AG10803 (cell line): ENCODE measurements at regions not wholly inside any gene's neighbourhood (a gene's known extent, or its start where the extent isn't known, plus 50 kb on each side); places are given as distances from the start of the nearest gene placed in this dataset.
A peak's percentile ranks its signal among the peaks of the same experiment; 100 is the strongest.

ENCODE experiments used
- DNase-seq: peaks from one replicate; pipeline ENCODE4 v3.0.0; 2010; ENCODE audit warnings: low read depth
- H3K4me3 ChIP-seq: 2 replicates; pipeline ENCODE4 v1.5.1; 2011; ENCODE audit warnings: mild to moderate bottlenecking, low read length, control low read depth
- TF ChIP-seq, protein P1 (sequence below): conservative IDR thresholded peaks from 2 replicates; pipeline ENCODE4 v1.5.1; 2011; ENCODE audit warnings: mild to moderate bottlenecking, low read length, control low read depth, inconsistent platforms

DNA sequence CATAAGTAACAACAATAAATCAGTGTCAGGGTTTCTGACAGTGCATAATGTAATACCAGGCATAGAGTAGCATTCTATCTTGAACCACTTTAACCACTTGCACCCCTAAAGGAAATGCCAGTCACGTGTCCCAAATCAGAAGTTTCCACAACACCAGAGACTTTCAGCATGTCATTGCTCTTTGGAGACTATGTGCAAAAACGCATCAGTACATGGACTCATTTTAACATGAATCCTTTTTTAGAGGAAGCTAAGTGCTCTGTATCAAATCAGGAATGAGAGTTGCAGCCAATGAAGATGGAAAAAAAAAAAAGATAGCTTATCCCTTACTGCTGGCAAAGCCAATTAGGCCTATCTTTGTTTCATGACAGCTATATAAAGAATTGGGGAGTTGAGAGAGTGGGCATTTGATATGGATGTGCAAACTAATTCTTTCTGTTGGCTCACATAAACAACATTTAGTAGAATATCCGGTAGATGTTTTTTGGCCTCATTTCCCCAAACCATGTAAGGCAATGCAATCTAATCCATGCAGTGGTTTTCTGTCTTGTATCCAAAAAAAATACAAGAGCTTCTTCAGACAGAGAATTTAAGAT lies 353.1 kb downstream of the IRS1 start:
- TF ChIP-seq, protein P1, sequence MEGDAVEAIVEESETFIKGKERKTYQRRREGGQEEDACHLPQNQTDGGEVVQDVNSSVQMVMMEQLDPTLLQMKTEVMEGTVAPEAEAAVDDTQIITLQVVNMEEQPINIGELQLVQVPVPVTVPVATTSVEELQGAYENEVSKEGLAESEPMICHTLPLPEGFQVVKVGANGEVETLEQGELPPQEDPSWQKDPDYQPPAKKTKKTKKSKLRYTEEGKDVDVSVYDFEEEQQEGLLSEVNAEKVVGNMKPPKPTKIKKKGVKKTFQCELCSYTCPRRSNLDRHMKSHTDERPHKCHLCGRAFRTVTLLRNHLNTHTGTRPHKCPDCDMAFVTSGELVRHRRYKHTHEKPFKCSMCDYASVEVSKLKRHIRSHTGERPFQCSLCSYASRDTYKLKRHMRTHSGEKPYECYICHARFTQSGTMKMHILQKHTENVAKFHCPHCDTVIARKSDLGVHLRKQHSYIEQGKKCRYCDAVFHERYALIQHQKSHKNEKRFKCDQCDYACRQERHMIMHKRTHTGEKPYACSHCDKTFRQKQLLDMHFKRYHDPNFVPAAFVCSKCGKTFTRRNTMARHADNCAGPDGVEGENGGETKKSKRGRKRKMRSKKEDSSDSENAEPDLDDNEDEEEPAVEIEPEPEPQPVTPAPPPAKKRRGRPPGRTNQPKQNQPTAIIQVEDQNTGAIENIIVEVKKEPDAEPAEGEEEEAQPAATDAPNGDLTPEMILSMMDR: no peak
- no peak overlapping the region for H3K4me3 ChIP-seq
- peak; percentile 62 for DNase-seq

GRCh38 chr2:226445216-226445861 lies 354.3 kb downstream of the IRS1 start:
- no peak overlapping the region for H3K4me3 ChIP-seq
- no peak for DNase-seq
- TF ChIP-seq, protein P1: no peak

DNA sequence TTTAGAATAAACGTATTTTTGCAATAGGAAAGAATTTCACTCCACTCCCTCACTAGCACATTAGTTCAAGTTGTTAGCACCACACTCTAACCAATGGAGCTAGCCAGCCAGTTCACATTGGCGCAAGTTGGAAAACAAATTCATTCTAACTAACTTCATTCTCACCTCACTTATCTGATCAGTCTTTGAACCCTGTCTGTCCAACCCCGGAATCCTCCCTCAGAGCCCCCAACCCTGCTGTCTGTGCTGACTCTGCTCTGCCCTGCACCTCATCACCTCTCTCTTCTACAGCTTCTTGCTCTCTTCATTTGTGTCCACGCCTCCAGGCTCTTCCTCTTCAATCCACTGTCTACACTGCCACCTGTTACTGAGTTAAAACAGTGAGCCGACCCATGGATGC lies 356.5 kb downstream of the IRS1 start:
- H3K4me3 ChIP-seq: no peak overlapping the region
- no peak for DNase-seq
- TF ChIP-seq, protein P1: no peak

DNA sequence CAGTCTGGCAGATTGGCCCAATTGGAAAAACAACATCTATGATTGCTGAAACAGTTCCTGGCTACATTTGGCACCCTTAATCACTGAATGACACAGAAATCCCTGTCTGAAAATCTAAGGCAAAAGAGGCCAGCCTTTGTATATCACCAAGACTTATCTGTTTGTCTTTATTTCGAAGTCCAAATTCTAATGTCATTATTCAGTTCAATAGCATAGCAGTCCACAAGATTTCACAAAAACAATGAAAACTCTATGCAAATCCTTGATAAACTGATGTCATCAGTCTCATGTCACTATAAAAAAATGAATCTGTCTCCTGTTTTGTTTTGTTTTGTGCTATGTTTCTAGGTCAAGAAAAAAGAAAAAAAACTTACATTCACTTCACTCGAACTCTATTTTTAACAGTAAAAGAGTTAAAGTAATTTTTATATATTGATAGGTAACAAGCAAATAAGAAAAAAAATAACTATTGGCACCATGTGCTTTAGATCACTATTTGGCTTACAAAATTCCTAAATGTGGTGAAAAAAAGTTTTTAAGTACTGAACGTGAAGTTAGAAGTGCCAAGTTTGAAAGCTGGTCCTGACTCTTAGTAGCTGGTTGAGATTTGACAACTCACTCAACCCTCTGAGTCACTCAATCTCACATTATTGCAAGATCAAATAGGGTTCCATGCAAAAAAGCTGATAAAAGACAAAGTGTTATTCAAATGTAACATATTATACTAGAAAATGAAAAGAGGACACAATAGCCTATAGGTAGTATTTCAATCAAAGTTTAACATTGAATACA lies 359.3 kb downstream of the IRS1 start:
- peak; percentile 82 for DNase-seq
- no peak overlapping the region for H3K4me3 ChIP-seq
- TF ChIP-seq, protein P1: no peak

GRCh38 chr2:226439337-226439736 lies 360.3 kb downstream of the IRS1 start:
- no peak for DNase-seq
- TF ChIP-seq, protein P1: no peak
- H3K4me3 ChIP-seq: no peak overlapping the region

DNA sequence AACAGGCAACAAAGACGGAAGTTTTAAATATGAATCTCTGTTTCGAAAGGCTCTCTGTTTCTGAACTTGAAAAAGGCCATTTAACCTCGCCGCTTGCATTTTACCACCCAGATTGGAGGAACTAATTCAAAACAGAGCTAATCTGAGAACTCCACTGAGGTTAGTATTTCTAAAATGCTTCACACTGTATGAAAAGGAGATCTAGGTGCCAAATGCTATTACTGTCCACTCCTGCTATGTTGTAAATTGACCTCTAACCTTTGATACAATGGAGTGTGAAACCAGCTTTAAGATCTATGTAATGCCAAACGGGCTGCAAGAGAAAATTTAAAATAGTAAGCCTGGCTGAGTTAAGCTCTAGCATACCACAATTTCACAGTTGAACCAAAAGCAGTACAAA lies 364.5 kb downstream of the IRS1 start:
- no peak overlapping the region for H3K4me3 ChIP-seq
- TF ChIP-seq, protein P1: no peak
- peak; percentile 40 for DNase-seq
